Glutamatergic neuron (in vitro differentiated cells): ENCODE measurements at regions not wholly inside any gene's neighbourhood (a gene's known extent, or its start where the extent isn't known, plus 50 kb on each side); places are given as distances from the start of the nearest gene placed in this dataset.

Source experiments
- DNase-seq: peaks from one replicate; pipeline ENCODE4 v3.0.0; 2022
- H3K27ac Mint-ChIP-seq: one replicate; pipeline ENCODE4 v1.8.0; 2020; ENCODE audit warnings: mild to moderate bottlenecking, mixed read lengths, inconsistent platforms; ENCODE audit not compliant: unreplicated experiment
- H3K27me3 Mint-ChIP-seq: one replicate; pipeline ENCODE4 v1.8.0; 2020; ENCODE audit warnings: mild to moderate bottlenecking, moderate library complexity, mixed read lengths, inconsistent platforms; ENCODE audit not compliant: unreplicated experiment
- H3K36me3 Mint-ChIP-seq: one replicate; pipeline ENCODE4 v1.8.0; 2020; ENCODE audit warnings: mild to moderate bottlenecking, mixed read lengths, inconsistent platforms; ENCODE audit not compliant: unreplicated experiment
- H3K4me1 Mint-ChIP-seq: one replicate; pipeline ENCODE4 v1.8.0; 2020; ENCODE audit warnings: mild to moderate bottlenecking, low read depth, mixed read lengths, inconsistent platforms; ENCODE audit not compliant: unreplicated experiment
- H3K4me3 Mint-ChIP-seq: one replicate; pipeline ENCODE4 v1.8.0; 2020; ENCODE audit warnings: mild to moderate bottlenecking, mixed read lengths, inconsistent platforms; ENCODE audit not compliant: unreplicated experiment
- H3K9me3 Mint-ChIP-seq: one replicate; pipeline ENCODE4 v1.8.0; 2020; ENCODE audit warnings: mild to moderate bottlenecking, moderate library complexity, mixed read lengths, inconsistent platforms; ENCODE audit not compliant: unreplicated experiment
- CTCF ChIP-seq: fragments of 200-600 bp; sonication (generic); IDR thresholded peaks from one replicate; pipeline ENCODE4 v1.5.0; 2021; ENCODE audit not compliant: partially characterized antibody, unreplicated experiment

- H3K4me1 Mint-ChIP-seq: no peaks in the 10 kb centered on the region
- H3K4me3 Mint-ChIP-seq: no peak overlapping the region
- no peak overlapping the region for H3K27ac Mint-ChIP-seq
- peaks cover 6% of the 10 kb centered on the region for H3K36me3 Mint-ChIP-seq
- H3K27me3 Mint-ChIP-seq: peaks cover 14% of the 10 kb centered on the region
- DNase-seq: no peak
- no peak for TF ChIP-seq CTCF
- peaks cover 22% of the 10 kb centered on the region for H3K9me3 Mint-ChIP-seq
Observed at GRCh38 chr22:49551897-49552614, 275.6 kb downstream of the BRD1 start.

DNA sequence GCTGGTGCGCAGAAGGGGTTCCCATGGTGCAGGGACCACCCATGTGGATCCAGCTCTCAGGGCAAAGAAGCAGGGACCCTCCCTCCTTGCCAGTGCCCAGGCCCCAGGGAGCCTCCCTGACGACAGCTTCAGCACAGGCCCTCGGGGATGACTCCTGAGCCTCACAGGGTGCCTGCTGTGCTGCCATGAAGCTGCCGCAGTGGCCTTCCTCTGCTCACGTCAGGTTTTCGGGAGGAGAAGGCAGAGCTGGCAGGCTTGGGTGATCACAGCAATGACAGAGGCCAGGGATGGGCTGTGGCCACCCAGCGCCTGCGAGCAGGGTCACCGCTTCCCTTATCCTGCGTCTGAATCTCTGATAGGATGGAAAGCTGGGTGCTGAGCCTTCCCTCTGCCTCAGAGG is 276.2 kb downstream of the BRD1 start:
- peaks cover 14% of the 10 kb centered on the region for H3K27me3 Mint-ChIP-seq
- DNase-seq: no peak
- peaks cover 6% of the 10 kb centered on the region for H3K36me3 Mint-ChIP-seq
- no peak for TF ChIP-seq CTCF
- H3K9me3 Mint-ChIP-seq: peaks cover 26% of the 10 kb centered on the region
- no peaks in the 10 kb centered on the region for H3K4me1 Mint-ChIP-seq
- H3K4me3 Mint-ChIP-seq: no peak overlapping the region
- H3K27ac Mint-ChIP-seq: no peak overlapping the region

DNA sequence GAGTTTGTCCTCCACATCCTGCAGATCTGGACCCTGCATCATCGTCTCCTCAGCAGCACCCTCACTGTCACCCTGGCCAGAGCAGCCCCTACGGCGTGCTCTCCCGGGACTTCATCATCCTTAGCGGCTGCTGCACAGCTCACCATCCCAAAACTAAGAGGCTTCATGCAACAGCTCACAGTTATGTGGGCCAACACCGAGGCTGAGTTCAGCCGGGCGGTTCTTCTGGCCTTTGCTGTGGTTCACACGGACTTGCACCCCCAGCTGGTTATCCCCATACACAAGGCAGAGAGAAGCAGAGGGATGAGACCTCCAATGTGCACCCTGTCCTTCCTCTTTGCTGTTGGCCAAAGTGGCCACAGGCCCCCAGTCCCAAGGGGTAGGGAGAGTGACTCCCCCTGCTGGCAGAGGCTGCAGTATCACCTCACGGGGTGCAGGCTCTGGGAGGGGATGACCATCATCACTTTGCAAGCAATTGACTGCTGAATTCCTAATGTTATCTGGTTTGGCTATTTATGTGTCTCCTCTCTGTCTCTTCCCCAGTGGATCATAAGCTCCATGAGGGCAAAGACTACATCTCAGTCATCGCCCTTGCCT is 276.8 kb downstream of the BRD1 start:
- Mint-ChIP-seq H3K36me3 (peaks cover 6% of the 10 kb centered on the region), H3K4me1 (no peaks in the 10 kb centered on the region), H3K4me3 (no peak overlapping the region), H3K27me3 (peaks cover 14% of the 10 kb centered on the region), H3K9me3 (peaks cover 26% of the 10 kb centered on the region), H3K27ac (no peak overlapping the region)
- no peak for TF ChIP-seq CTCF
- DNase-seq: no peak

GRCh38 chr22:49550141-49550430 is 277.6 kb downstream of the BRD1 start:
- Mint-ChIP-seq H3K27ac (no peak overlapping the region), H3K4me1 (no peaks in the 10 kb centered on the region), H3K9me3 (peaks cover 26% of the 10 kb centered on the region), H3K4me3 (no peak overlapping the region), H3K27me3 (peaks cover 14% of the 10 kb centered on the region), H3K36me3 (peaks cover 6% of the 10 kb centered on the region)
- DNase-seq: no peak
- no peak for TF ChIP-seq CTCF

DNA sequence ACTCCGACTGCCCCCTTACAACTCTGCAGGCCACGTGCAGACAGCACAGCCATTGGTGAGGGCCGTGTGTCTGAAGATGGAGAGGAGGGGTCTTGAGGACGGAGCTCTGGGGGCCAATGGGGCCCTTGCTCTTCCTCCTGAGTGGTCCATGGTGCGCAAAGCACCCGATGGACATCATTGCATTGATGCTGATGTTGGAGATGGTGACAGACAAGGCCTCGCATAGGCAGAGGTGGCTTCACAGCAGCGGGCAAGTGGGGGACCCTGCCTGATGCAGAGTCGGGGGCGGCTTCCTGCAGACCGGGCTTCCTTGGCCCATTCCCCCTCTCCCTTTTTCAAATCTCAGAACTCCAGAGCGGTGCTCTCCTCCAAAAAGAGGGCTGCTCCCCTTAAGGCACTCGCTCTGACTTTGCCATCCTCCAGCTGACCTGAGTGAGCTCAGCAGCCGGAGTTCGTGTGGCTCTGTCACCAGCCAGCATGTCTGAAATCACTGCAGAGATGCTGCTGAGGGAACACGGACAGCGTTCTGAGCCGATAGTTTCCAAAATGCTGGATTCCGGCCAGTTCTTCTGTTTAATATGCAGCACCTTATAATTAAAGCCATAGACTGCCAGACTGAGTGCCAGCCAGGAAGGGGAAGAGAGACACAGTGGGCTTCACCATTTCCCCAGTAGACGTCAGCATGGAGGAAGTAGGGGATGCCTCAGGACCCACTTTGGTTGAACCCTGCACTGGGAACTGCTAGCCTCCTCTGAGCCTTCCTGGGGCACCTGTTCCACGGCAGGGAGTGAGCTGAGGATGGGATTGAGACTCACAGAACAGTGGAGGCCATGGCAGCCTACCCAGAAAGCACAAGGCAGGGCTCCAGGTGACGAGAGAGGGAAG is 278.2 kb downstream of the BRD1 start:
- Mint-ChIP-seq H3K27me3 (peaks cover 16% of the 10 kb centered on the region), H3K36me3 (peaks cover 6% of the 10 kb centered on the region), H3K9me3 (peaks cover 29% of the 10 kb centered on the region), H3K4me3 (no peak overlapping the region), H3K4me1 (no peaks in the 10 kb centered on the region), H3K27ac (no peak overlapping the region)
- no peak for TF ChIP-seq CTCF
- DNase-seq: no peak
